Esophagus squamous epithelium (tissue), 4 donors: ENCODE measurements at regions not wholly inside any gene's neighbourhood (a gene's known extent, or its start where the extent isn't known, plus 50 kb on each side); places are given as distances from the start of the nearest gene placed in this dataset.

Experiments used
- CTCF ChIP-seq, 6 experiments: fragments of 450-650 bp in 4 of 6; fragments of 200-600 bp in 2 of 6; sonication (generic) in 2 of 6; IDR thresholded peaks; one replicate each; pipeline ENCODE4 v1.5.1; 2016 to 2019; ENCODE audit warnings: antibody characterized with exemption in 6 of 6, mild to moderate bottlenecking in 4 of 6, moderate library complexity in 4 of 6
- POLR2A ChIP-seq, 4 donors: fragments of 450-650 bp; IDR thresholded peaks; one replicate each; pipeline ENCODE4 v1.6.1; 2017; ENCODE audit warnings: antibody characterized with exemption in 4 of 4, mild to moderate bottlenecking in 4 of 4, moderate library complexity in 3 of 4

GRCh38 chr10:83921984-83922860, 217.1 kb upstream of the GHITM start:
- no peak for TF ChIP-seq CTCF (IDR thresholded peaks at IDR 0.05)
- TF ChIP-seq POLR2A (IDR thresholded peaks at IDR 0.05), result no peak
